ENCODE measurements at regions not wholly inside any gene's neighbourhood (a gene's known extent, or its start where the extent isn't known, plus 50 kb on each side); places are given as distances from the start of the nearest gene placed in this dataset.
A peak's percentile ranks its signal among the peaks of the same experiment; 100 is the strongest.

- H3K4me3 ChIP-seq (ENCODE audit: low read depth, low read length) = no peak overlapping the region
- TF ChIP-seq, protein P1, sequence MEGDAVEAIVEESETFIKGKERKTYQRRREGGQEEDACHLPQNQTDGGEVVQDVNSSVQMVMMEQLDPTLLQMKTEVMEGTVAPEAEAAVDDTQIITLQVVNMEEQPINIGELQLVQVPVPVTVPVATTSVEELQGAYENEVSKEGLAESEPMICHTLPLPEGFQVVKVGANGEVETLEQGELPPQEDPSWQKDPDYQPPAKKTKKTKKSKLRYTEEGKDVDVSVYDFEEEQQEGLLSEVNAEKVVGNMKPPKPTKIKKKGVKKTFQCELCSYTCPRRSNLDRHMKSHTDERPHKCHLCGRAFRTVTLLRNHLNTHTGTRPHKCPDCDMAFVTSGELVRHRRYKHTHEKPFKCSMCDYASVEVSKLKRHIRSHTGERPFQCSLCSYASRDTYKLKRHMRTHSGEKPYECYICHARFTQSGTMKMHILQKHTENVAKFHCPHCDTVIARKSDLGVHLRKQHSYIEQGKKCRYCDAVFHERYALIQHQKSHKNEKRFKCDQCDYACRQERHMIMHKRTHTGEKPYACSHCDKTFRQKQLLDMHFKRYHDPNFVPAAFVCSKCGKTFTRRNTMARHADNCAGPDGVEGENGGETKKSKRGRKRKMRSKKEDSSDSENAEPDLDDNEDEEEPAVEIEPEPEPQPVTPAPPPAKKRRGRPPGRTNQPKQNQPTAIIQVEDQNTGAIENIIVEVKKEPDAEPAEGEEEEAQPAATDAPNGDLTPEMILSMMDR (conservative IDR thresholded peaks at IDR 0.05; ENCODE audit: low read depth, low read length) = no peak
- no peak for DNase-seq (ENCODE audit: low read depth)
Measured at GRCh38 chr7:108771853-108772252, 202.2 kb downstream of the DNAJB9 start.

DNA sequence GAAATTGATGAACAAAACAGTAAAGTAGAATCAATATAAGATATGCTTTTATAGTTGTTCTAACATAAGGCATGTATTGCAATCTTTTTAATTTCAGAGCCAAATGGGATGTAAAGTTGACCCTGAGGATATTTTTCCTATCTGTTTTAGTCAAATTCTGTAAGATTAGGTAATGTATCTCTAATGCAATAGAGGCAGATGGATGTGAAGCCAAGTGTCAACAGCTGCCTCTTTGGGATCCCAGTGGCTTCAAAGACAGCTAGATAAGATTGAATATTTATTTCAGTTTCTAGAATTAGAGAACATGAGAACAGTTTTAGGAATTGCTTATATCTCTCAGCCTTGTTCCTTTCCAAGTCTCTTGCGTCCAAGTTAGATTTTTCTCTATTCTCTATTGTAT lies 208.3 kb downstream of the DNAJB9 start:
- TF ChIP-seq, protein P1 (conservative IDR thresholded peaks at IDR 0.05; ENCODE audit: low read depth, low read length) = no peak
- no peak for DNase-seq (ENCODE audit: low read depth)
- H3K4me3 ChIP-seq (ENCODE audit: low read depth, low read length) = no peak overlapping the region

- no peak overlapping the region for H3K4me3 ChIP-seq (ENCODE audit: low read depth, low read length)
- TF ChIP-seq, protein P1 (conservative IDR thresholded peaks at IDR 0.05; ENCODE audit: low read depth, low read length) = no peak
- DNase-seq (ENCODE audit: low read depth) = no peak
Measured at GRCh38 chr7:108789451-108789850, 219.8 kb downstream of the DNAJB9 start.

- TF ChIP-seq, protein P1 (conservative IDR thresholded peaks at IDR 0.05; ENCODE audit: low read depth, low read length) = no peak
- no peak overlapping the region for H3K4me3 ChIP-seq (ENCODE audit: low read depth, low read length)
- DNase-seq (ENCODE audit: low read depth) = no peak
Measured at GRCh38 chr7:108794466-108794865, 224.8 kb downstream of the DNAJB9 start.

GRCh38 chr7:108802650-108803049 lies 233.0 kb downstream of the DNAJB9 start:
- H3K4me3 ChIP-seq (ENCODE audit: low read depth, low read length) = no peak overlapping the region
- TF ChIP-seq, protein P1 (conservative IDR thresholded peaks at IDR 0.05; ENCODE audit: low read depth, low read length) = no peak

GRCh38 chr7:108805808-108806397 lies 236.2 kb downstream of the DNAJB9 start:
- no peak overlapping the region for H3K4me3 ChIP-seq (ENCODE audit: low read depth, low read length)
- no peak for DNase-seq (ENCODE audit: low read depth)
- TF ChIP-seq, protein P1 (conservative IDR thresholded peaks at IDR 0.05; ENCODE audit: low read depth, low read length) = peak; percentile 77

More at GRCh38 chr7:108802650-108803049, 233.0 kb downstream of the DNAJB9 start:
- no peak for DNase-seq (ENCODE audit: low read depth)
